GM23248 (cell line): ENCODE measurements at regions not wholly inside any gene's neighbourhood (a gene's known extent, or its start where the extent isn't known, plus 50 kb on each side); places are given as distances from the start of the nearest gene placed in this dataset.

ENCODE experiments used
- EZH2 ChIP-seq: fragments of 200-600 bp; sonication (generic); IDR thresholded peaks from 2 replicates; pipeline ENCODE4 v1.6.1; 2018; ENCODE audit warnings: antibody characterized with exemption, mild to moderate bottlenecking; ENCODE audit not compliant: insufficient read depth, poor library complexity, severe bottlenecking
- EZH2phosphoT487 ChIP-seq: fragments of 200-600 bp; sonication (generic); IDR thresholded peaks from 2 replicates; pipeline ENCODE4 v1.6.1; 2018; ENCODE audit warnings: antibody characterized with exemption, moderate library complexity, mild to moderate bottlenecking, low read depth; ENCODE audit not compliant: insufficient read depth

GRCh38 chr21:14598065-14598464 lies 52.0 kb upstream of the SAMSN1 start:
- no peak for TF ChIP-seq EZH2phosphoT487
- TF ChIP-seq EZH2, result no peak
